A673 (cell line): ENCODE measurements at regions not wholly inside any gene's neighbourhood (a gene's known extent, or its start where the extent isn't known, plus 50 kb on each side); places are given as distances from the start of the nearest gene placed in this dataset.

Experiments
- EZH2 ChIP-seq: fragments of 200-600 bp; sonication (generic); IDR thresholded peaks from 2 replicates; pipeline ENCODE4 v1.6.1; 2017; ENCODE audit warnings: borderline replicate concordance, low read depth, mild to moderate bottlenecking, mixed read lengths, antibody characterized with exemption, low read length; ENCODE audit not compliant: poor library complexity, severe bottlenecking
- TF ChIP-seq, protein P1 (sequence below): fragments of 300-800, 200-600 bp; sonication (generic); conservative IDR thresholded peaks from 2 replicates; pipeline ENCODE4 v1.5.1; 2017; ENCODE audit warnings: low read depth, mild to moderate bottlenecking, antibody characterized with exemption, low read length, moderate library complexity, mixed read lengths

DNA sequence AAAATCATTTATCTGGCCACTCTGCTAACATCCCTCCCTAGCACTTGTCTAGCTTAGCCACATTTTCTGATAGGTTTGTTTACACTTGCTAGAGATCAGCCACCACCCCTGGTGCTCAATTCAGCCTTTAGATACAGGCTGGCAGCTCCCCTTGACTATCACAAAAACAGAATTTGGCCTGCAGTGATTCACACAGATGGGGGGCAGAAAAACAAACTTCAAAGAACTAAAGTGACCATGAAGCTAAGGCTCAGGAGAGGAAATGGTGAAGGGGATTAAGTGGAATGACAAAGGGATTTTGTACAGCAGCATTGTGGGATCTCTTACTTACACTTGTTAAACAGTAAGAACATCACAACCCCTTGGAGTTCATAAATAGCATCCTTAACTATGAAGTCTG is 1718.0 kb upstream of the PCDH7 start:
- TF ChIP-seq, protein P1, sequence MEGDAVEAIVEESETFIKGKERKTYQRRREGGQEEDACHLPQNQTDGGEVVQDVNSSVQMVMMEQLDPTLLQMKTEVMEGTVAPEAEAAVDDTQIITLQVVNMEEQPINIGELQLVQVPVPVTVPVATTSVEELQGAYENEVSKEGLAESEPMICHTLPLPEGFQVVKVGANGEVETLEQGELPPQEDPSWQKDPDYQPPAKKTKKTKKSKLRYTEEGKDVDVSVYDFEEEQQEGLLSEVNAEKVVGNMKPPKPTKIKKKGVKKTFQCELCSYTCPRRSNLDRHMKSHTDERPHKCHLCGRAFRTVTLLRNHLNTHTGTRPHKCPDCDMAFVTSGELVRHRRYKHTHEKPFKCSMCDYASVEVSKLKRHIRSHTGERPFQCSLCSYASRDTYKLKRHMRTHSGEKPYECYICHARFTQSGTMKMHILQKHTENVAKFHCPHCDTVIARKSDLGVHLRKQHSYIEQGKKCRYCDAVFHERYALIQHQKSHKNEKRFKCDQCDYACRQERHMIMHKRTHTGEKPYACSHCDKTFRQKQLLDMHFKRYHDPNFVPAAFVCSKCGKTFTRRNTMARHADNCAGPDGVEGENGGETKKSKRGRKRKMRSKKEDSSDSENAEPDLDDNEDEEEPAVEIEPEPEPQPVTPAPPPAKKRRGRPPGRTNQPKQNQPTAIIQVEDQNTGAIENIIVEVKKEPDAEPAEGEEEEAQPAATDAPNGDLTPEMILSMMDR, result no peak
- TF ChIP-seq EZH2, result no peak
